Epithelial cell of proximal tubule (primary cell): ENCODE measurements at regions not wholly inside any gene's neighbourhood (a gene's known extent, or its start where the extent isn't known, plus 50 kb on each side); places are given as distances from the start of the nearest gene placed in this dataset.
"Not testable (repeated sequence)": the region's sequence is repeated elsewhere in the genome, so short reads cannot be mapped to it uniquely, and the experiment has no call there.

Experiments
- DNase-seq: peaks from one replicate; pipeline ENCODE4 v3.0.0-alpha.2; 2011; ENCODE audit warnings: low read depth
- H3K4me3 ChIP-seq: 2 replicates; pipeline ENCODE4 v1.5.1; 2011; ENCODE audit warnings: low read depth, mild to moderate bottlenecking, low read length
- CTCF ChIP-seq: conservative IDR thresholded peaks from 2 replicates; pipeline ENCODE4 v1.5.1; 2012; ENCODE audit warnings: low read depth, mild to moderate bottlenecking, low read length

DNA sequence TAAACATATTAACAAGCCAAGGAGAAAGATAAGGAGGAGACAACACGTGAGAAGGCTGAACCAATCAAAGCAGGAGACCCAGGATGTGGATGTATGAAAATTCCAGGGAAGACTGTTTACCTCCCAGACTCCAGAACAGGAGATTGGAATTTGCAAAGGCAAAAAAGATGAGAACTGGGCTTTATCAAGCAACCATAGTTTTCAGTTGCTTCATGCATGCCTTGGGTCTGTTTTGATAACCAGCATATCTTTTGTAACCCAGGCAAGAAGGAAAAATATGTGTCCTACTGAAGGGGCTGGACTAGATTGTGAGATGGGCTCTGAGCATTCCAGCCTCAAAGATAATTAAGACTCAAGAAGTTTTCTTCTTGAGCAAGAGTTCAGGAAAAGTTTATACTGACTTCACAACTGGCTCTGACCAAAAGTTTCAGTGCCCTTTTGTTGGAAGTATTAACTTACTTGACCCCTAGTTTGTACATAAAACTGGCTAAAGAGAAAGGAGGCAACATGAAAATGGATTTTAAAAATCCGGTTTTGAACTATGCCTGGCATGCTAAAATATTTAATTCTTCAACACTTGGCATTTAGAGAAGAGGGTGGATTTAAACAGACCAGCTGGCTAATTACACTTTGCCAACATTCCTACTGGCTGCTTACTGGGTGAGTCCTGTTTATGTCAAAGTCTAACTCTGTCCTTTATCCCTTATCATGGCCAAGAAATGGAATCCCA is 79.3 kb upstream of the CD28 start:
- DNase-seq, result no peak
- TF ChIP-seq CTCF, result no peak
- H3K4me3 ChIP-seq, result no peak overlapping the region

DNA sequence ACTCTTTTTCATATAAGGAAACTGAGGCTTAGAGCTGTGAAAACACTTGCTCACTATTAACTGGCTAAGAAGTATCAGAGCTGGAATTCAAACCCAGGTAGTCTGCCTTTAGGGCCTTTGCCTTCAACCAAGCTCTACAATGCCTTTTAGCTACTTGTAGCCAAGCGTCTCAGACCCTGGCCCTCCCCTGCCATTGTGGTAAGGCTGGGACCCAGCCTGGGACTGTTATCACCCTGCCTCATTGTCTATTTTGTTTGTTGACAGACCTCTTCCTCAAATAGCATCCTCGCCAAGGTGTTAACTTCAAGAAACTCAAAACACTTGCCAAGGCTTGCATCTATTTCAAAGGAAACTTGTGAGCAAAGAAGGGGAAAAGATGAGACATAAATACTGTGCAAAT is 76.7 kb upstream of the CD28 start:
- TF ChIP-seq CTCF, result no peak
- DNase-seq, result no peak
- no peak overlapping the region for H3K4me3 ChIP-seq

- H3K4me3 ChIP-seq, result no peak overlapping the region
- no peak for DNase-seq
Measured at GRCh38 chr2:203631068-203631757, 75.2 kb upstream of the CD28 start.

DNA sequence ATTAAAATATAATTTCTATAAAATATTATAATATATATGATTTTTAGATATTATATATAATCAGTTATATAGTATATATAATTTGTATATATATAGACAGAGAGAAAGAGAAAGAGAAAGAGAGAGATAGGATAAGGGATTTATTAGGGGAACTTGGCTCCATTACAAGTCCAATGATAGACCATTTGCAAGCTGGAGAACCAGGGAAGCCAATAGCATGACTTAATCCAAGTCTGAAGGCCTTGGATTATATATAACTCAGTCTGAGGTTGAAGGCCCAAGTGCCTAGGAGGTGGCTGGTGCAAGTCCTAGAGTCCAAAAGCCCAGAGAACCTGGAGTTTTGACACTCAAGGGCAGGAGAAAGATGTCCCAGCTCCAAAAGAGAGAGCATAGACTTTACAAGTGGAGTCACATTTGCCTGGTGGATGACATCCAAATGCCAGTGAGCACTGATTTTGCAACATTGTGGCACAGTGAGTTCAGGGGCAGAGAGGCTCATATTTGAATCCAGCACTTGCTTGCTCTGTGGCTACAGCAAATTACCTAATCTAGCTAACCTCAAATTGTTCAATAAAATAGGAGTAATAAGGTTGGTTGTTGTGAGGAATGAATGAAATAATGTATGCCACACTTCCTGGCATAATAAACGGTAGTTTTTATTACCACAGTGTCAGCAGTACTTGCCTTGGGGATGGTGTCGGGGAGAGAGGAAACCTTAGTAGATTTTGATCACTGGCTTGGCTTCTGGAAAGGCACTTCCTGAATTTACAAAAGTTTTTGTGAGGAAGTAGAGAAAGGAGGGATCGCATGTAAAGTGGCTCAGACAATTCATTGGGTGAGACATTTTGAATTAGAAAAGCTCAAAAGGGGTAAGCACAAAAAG is 69.6 kb upstream of the CD28 start:
- no peak for DNase-seq
- no peak overlapping the region for H3K4me3 ChIP-seq
- TF ChIP-seq CTCF, result no peak

More at GRCh38 chr2:203631068-203631757, 75.2 kb upstream of the CD28 start:
- TF ChIP-seq CTCF, result no peak

DNA sequence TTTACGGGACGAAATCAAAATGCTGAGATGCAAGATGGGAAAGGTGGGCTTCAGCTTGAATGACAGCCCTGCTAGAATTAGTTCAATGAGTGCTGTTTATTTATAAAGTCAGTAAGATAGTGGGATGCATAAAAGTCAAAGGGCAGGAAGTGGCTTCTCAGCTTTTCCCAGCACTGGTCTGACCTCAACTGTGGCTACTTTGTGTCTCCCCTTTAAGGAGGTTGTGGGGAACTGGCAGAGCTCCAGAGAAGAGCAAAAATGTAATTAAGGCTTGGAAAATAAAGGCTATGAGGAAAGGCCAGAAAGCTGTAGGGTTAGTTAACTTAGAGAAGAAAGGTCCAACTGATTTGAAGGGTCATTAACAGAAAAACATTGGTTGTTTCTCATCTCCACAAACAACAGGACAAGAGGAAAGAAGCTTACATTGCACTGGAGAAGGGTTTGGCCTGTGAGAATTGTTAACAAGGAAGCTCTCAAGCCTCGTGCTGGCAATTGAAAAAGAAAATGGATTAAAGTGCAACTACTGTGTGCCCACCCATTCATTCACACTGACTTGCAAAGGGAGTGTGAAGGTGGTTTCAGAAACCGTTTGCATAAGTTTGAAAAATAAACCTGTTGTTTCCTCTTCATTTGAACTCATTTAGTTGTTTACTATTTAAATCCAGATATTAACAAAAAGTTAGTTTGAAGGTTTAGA is 68.8 kb upstream of the CD28 start:
- no peak for DNase-seq
- H3K4me3 ChIP-seq, result no peak overlapping the region
- no peak for TF ChIP-seq CTCF

DNA sequence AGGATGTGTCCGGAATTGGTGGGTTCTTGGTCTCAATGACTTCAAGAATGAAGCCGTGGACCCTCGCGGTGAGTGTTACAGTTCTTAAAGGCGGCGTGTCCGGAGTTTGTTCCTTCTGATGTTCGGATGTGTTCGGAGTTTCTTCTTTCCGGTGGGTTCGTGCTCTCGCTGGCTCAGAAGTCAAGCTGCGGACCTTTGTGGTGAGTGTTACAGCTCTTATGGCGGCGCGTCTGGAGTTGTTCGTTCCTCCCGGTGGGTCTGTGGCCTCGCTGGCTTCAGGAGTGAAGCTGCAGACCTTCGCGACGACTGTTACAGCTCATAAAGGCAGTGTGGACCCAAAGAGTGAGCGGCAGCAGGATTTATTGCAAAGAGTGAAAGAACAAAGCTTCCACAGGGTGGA is 64.6 kb upstream of the CD28 start:
- not testable (repeated sequence) for DNase-seq

DNA sequence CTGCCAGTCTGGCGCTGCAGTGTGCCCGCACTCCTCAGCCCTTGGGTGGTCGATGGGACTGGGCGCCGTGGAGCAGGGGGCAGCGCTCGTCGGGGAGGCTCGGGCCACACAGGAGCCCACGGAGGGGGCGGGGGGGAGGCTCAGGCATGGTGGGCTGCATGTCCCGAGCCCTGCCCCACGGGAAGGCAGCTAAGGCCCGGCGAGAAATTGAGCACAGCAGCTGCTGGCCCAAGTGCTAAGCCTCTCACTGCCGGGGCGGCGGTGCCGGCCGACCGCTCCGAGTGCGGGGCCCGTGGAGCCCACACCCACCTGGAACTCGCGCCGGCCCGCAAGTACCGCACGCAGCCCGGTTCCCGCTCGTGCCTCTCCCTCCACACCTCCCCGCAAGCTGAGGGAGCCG is 63.6 kb upstream of the CD28 start:
- not testable (repeated sequence) for DNase-seq, H3K4me3 ChIP-seq

More for the DNA sequence above, 64.6 kb upstream of the CD28 start:
- not testable (repeated sequence) for H3K4me3 ChIP-seq
